BE2C (cell line): ENCODE measurements at regions not wholly inside any gene's neighbourhood (a gene's known extent, or its start where the extent isn't known, plus 50 kb on each side); places are given as distances from the start of the nearest gene placed in this dataset.
A peak's percentile ranks its signal among the peaks of the same experiment; 100 is the strongest.

Experiments
- DNase-seq: peaks from one replicate; pipeline ENCODE4 v3.0.0-alpha.2; 2020
- H3K27me3 ChIP-seq: fragments of 250-450 bp; sonication (Bioruptor Pico); 2 replicates; pipeline ENCODE4 v1.5.1; 2020; ENCODE audit warnings: mild to moderate bottlenecking
- H3K36me3 ChIP-seq: fragments of 250-450 bp; sonication (Bioruptor Pico); 2 replicates; pipeline ENCODE4 v1.5.1; 2020; ENCODE audit warnings: mild to moderate bottlenecking
- H3K4me1 ChIP-seq: fragments of 250-450 bp; sonication (Bioruptor Pico); 2 replicates; pipeline ENCODE4 v1.5.1; 2020
- H3K4me3 ChIP-seq: 2 replicates; pipeline ENCODE4 v1.5.1; 2011; ENCODE audit warnings: low read depth, low read length
- H3K9me3 ChIP-seq: fragments of 250-450 bp; sonication (Bioruptor Pico); 2 replicates; pipeline ENCODE4 v1.5.1; 2020
- CTCF ChIP-seq: IDR thresholded peaks from 2 replicates; pipeline ENCODE4 v1.5.1; 2012; ENCODE audit warnings: mild to moderate bottlenecking, low read depth, low read length

- TF ChIP-seq CTCF: no peak
- H3K4me1 ChIP-seq: peaks cover 1% of the 10 kb centered on the region; the same call in 1 of the 2 replicates
- DNase-seq: no peak
- no peaks in the 10 kb centered on the region for H3K36me3 ChIP-seq
- H3K4me3 ChIP-seq: no peak overlapping the region
- H3K9me3 ChIP-seq: no peaks in the 10 kb centered on the region
- no peaks in the 10 kb centered on the region for H3K27me3 ChIP-seq
Measured at GRCh38 chr9:88308831-88309560, 79.2 kb upstream of the SPIN1 start.

GRCh38 chr9:88307136-88307535 lies 81.1 kb upstream of the SPIN1 start:
- Histone ChIP-seq H3K9me3 (no peaks in the 10 kb centered on the region), H3K4me1 (peaks cover 16% of the 10 kb centered on the region), H3K36me3 (no peaks in the 10 kb centered on the region), H3K4me3 (no peak overlapping the region), H3K27me3 (no peaks in the 10 kb centered on the region)
- DNase-seq: no peak
- TF ChIP-seq CTCF: no peak

GRCh38 chr9:88303721-88304451 lies 84.4 kb upstream of the SPIN1 start:
- Histone ChIP-seq H3K9me3 (no peaks in the 10 kb centered on the region), H3K27me3 (no peaks in the 10 kb centered on the region), H3K36me3 (no peaks in the 10 kb centered on the region), H3K4me3 (no peak overlapping the region), H3K4me1 (peaks cover 18% of the 10 kb centered on the region)
- no peak for TF ChIP-seq CTCF
- no peak for DNase-seq

- peak; percentile 19; the same call in 1 of the 2 replicates for TF ChIP-seq CTCF
- H3K36me3 ChIP-seq: no peaks in the 10 kb centered on the region
- no peaks in the 10 kb centered on the region for H3K27me3 ChIP-seq
- no peaks in the 10 kb centered on the region for H3K9me3 ChIP-seq
- peaks cover 18% of the 10 kb centered on the region for H3K4me1 ChIP-seq
- H3K4me3 ChIP-seq: no peak overlapping the region
- DNase-seq: peak; percentile 67
Measured at GRCh38 chr9:88302579-88303324, 85.5 kb upstream of the SPIN1 start.

- TF ChIP-seq CTCF: no peak
- Histone ChIP-seq H3K4me1 (peaks cover 18% of the 10 kb centered on the region), H3K27me3 (no peaks in the 10 kb centered on the region), H3K36me3 (no peaks in the 10 kb centered on the region), H3K4me3 (no peak overlapping the region), H3K9me3 (no peaks in the 10 kb centered on the region)
- DNase-seq: no peak
Measured at GRCh38 chr9:88300556-88300955, 87.7 kb upstream of the SPIN1 start.
